ENCODE measurements at regions not wholly inside any gene's neighbourhood (a gene's known extent, or its start where the extent isn't known, plus 50 kb on each side); places are given as distances from the start of the nearest gene placed in this dataset.

GRCh38 chr11:101346591-101346990 lies 217.0 kb upstream of the PGR start:
- ATAC-seq, result no peak
- H3K36me3 Mint-ChIP-seq (ENCODE audit: low read depth), result no peaks in the 10 kb centered on the region
- no peaks in the 10 kb centered on the region for H3K27me3 ChIP-seq (ENCODE audit: insufficient read depth)
- no peak overlapping the region for H3K4me3 ChIP-seq
- no peaks in the 10 kb centered on the region for H3K9me3 Mint-ChIP-seq
- no peaks in the 10 kb centered on the region for H3K9me2 ChIP-seq (ENCODE audit: insufficient read depth)
- DNase-seq (ENCODE audit: low spot score), result no peak
- H4K20me1 ChIP-seq (replicated peaks; ENCODE audit: insufficient read depth), result no peaks in the 10 kb centered on the region; the same call in 1 of the 2 replicates
- no peak overlapping the region for H3K27ac Mint-ChIP-seq
- peaks cover 6% of the 10 kb centered on the region; the same call in 2 of the 3 replicates for H3K4me1 Mint-ChIP-seq
- no peaks in the 10 kb centered on the region for H3K27me3 Mint-ChIP-seq (ENCODE audit: insufficient read depth, low read depth, poor library complexity)
- no peak overlapping the region for H3K4me2 ChIP-seq
- H2AFZ ChIP-seq, result no peak overlapping the region
- no peak overlapping the region for H3K4me3 Mint-ChIP-seq
- H3K79me2 ChIP-seq (replicated peaks; ENCODE audit: insufficient read depth), result no peaks in the 10 kb centered on the region
- TF ChIP-seq ZNF462 (CRISPR knock-in tag; IDR thresholded peaks at IDR 0.05) (no peak), REST (IDR thresholded peaks at IDR 0.05; ENCODE audit: unreplicated experiment) (no peak), CTCF (conservative IDR thresholded peaks at IDR 0.05; ENCODE audit: low read depth in 2 of 2) (no peak), NANOG (IDR thresholded peaks at IDR 0.05; ENCODE audit: borderline replicate concordance) (no peak), ZNF331 (CRISPR knock-in tag; IDR thresholded peaks at IDR 0.05; ENCODE audit: low read depth) (no peak), EZH2 (IDR thresholded peaks at IDR 0.05; ENCODE audit: low read depth, unreplicated experiment) (no peak), CREB1 (CRISPR knock-in tag; IDR thresholded peaks at IDR 0.05; ENCODE audit: low read depth) (no peak), ETS1 (IDR thresholded peaks at IDR 0.05) (no peak)
- no peaks in the 10 kb centered on the region for H3K4me1 ChIP-seq (ENCODE audit: insufficient read depth)
- no peaks in the 10 kb centered on the region for H3K36me3 ChIP-seq (ENCODE audit: insufficient read depth)
- no peaks in the 10 kb centered on the region for H3F3A ChIP-seq (replicated peaks; ENCODE audit: low read depth)
- no peak overlapping the region for H3K27ac ChIP-seq (ENCODE audit: low read depth)

Data from GM23338 (cell line).